CD4-positive, alpha-beta T cell treated with Interferon gamma for 1 hour (primary cell): ENCODE measurements at regions not wholly inside any gene's neighbourhood (a gene's known extent, or its start where the extent isn't known, plus 50 kb on each side); places are given as distances from the start of the nearest gene placed in this dataset.

Experiments used
- DNase-seq: peaks from one replicate; pipeline ENCODE4 v3.0.0-alpha.2; 2020

DNA sequence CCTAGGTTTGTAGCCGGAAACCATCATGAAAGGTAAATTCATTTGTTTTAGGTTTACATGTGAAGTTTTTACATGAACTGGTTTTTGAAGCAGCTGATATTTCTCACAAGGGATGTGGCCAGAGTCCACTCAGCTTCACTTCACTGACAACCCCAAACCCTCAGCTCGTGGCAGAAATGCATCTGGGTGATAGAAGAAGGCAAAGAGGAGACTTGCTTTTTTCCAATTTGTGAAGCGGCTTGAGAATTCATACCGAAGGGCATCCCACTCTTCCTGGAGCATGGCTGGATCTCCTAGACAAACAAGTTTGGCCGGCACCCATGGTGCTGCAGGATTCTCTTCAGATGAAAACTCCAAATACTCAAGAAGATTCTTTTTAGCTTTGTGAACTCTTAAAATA lies 392.8 kb upstream of the CNR1 start:
- no peak for DNase-seq

DNA sequence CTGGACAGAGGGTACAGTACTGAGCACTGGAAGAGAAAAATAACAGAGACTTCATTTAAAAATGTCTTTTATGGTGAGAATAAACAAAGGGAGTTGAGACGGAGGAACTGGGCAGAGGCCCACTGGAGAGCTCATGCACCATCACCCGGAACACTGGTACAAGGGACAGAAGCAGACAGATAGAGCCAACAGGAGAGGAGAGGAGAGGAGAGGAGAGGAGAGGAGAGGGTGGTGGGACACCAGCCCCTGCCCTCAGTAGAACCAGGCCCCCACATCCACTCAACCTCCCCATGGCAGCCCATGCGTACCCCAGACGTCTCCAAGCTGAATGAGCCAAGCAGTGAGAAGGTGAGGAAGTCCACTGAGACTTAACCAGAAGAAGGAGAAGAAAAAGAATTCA lies 390.5 kb upstream of the CNR1 start:
- no peak for DNase-seq

DNA sequence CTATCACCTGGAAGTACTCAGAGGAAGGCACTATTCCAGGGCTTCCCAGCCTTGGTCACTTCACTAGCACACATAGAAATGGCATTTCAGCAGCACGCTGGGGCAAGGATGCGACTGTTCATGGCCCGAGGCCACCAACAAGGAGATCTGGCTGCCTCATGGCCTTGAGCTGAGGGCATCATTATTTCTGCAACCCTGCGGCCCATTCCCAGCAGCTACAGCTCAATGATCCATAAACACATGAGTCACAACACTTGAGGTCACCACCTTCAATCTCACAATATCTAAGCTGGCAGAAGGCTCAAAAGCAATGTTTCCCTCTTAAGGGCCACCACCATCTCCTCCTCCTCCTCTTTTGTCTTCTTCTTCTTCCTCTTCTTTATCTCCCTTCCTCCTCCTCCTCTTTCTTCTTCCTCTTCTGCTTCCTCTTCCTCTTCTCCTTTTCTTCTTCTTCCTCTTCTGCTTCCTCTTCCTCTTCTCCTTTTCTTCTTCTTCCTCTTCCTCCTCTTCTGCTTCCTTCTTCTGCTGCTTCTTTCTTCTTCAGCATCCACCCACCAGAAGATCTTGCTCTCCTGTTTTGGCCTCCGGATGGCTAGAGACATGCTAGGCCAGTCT lies 382.9 kb upstream of the CNR1 start:
- no peak for DNase-seq

DNA sequence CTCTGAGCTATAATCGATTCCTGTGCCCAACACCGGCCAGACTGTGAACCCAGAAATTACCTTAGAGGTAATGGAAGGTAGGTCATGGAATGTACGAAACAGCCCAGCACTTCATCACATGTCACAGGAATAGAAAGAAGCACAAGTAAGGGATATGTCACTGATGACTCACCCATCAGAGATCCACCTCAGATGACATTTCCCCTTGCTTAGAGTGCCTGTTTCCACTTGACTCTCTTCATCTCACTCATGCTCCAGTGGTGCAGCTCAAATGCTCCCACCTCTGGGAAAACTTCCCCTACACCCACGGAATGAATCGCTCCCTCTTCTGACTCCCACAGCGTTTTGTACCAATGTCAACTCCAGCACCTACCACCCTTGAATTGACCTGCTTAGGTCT lies 381.6 kb upstream of the CNR1 start:
- no peak for DNase-seq

DNA sequence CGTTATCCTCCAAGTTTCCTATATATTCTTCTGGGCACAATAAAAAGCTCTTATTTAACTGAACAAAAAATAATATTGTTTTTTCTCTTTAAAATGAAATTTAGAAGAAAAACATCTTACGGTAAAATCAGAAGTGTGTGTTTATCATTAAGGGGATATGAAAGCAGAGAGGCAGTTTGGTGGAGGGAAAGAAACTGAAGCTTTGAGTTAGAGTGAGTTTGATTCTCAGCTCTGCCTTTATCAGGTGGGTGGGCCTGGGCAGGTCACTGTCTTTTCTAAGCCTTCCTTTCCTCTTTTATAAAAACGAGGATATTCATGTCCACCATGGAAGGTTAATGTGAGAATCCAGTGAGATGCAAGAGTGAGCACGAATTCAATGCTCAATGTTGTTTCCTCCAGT lies 379.8 kb upstream of the CNR1 start:
- DNase-seq: no peak

DNA sequence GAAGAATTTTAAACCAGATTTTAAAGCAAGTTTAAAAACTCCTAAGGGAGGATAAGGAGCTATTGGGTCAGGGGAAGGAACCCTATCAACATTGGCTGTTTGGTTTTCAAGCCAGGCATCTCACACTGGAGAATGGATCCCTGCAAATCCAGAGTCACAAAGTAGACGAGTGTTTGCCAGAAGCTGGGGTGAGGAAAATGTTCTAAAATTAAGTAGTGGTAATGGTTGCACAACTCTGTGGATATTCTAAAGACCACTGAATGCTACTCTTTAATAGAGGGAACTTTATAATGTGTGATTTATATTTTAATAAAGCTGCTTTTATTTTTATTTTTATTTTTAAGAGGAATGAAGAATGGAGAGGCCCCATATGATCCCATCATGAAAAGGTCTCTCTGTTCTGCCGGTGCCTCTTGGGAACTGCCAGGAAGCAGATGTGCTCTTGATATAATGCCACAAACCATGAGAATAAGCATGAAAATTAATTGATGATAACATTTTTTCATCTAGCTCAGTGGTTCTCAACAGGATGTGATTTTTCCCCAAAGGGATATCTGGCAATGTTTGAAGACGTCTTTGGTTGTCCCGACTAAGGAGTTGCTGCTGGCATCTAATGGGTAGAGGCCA lies 379.0 kb upstream of the CNR1 start:
- no peak for DNase-seq

DNA sequence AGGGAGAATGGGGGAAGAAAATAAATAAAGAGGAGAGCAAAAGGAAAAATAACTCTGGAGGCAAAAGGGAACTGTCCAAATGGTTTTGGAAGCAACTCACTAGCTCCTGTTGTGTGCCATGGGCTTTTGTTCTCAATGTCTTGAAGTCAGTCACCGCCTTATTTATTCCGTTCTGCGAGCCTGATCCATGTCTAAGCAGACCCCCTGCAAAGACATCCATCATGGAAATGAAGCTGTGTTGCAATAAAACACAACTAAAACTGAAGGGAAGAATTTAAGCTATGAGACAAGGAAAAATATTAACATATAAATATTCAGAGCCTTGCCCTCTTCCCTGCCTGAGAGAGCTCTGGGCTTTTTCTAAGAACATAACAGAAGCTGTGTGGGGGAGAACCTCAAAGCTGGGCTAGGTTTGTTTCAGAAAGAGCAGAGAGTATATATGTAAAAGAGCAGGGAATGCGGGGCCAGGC lies 373.2 kb upstream of the CNR1 start:
- no peak for DNase-seq

DNA sequence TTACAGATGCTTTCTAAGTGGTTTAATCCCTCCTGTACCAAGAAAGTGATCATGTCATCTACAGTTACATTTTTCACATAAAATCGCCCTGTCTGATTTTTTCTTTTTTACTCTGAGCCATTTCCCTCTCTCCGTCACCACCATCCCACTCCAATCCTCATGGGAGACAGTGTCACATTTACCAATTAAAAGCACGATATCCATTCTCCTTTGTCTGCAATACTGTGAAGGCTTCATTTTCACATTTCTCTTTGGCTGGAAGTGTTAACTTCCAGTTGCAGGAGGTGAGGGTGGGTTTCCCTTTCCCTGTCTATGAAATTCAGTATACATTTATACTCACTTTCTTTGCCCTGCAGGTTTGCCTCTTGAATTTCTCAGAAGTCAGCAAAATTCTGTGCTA lies 372.7 kb upstream of the CNR1 start:
- DNase-seq: no peak

DNA sequence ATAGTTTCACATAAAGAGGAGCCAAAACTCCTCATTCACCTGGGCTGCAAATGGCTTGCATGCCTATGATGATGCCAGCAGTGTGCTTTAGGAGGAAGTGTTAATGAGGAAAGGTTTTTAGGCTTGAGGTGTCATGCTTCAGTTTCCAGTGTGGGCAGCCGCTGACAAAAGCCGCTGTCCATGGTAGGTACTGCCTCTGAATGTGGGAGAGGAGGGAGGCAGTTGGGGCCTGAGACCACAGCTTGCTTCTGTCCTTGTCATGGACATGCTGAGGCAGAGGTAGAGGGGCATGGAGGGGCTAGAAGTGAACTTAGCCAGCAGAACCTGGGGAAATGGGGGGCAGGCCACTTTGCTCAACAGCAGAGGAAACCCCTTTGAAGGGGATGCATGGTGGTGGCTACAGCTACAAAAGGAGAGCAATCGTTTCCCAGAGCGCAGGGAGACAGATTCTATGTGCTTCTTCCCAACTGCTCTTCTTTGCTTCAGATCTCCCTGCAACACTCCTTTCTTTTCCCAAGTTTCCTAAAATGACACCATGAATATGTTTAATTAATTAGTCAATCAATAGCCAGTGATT lies 372.1 kb upstream of the CNR1 start:
- DNase-seq: no peak

DNA sequence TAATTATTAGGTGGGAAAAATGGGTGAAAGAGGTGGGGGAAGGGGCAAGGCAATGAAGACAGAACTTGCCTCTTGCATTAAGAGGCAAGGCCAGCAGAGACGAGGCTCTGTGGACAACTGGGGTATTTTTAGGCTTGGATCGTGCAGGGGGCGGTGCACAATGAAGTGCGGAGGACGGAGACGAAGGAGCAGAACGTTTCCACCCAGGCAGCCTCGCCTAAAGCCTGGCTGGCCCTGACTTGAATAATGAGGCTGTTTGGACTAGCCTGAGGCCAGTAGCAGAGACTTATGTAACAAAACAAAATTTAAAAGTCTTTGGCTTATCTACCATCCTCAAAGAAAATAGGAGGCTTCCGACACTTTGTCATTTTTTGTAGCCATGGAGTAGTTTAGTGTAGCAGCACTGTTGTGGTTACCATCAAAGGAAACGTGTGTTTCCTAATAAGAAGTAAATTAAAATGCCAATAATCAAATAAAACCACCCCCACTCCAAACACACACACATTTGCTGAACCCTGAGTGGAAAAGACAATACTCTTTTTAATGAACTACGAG lies 370.0 kb upstream of the CNR1 start:
- no peak for DNase-seq

DNA sequence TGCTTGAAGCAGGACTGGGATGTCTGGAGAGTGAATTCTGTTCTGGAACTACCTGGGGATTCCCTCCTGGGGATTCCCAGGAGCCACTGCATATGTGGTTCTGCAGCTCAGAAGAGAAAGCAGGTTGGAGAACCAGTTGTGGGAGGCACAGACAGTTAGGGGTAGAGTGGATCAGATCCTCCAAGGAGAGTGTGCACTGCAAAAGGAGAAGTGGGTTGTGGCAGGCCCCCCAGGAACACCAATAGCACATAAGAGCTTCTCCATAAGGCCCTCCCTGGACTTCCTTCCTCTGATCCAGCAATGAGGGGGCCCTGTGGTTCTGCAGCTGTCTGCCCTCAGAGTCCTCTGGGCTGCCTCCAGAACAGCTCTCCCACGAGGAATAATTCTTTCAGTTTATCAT lies 369.2 kb upstream of the CNR1 start:
- DNase-seq: no peak

DNA sequence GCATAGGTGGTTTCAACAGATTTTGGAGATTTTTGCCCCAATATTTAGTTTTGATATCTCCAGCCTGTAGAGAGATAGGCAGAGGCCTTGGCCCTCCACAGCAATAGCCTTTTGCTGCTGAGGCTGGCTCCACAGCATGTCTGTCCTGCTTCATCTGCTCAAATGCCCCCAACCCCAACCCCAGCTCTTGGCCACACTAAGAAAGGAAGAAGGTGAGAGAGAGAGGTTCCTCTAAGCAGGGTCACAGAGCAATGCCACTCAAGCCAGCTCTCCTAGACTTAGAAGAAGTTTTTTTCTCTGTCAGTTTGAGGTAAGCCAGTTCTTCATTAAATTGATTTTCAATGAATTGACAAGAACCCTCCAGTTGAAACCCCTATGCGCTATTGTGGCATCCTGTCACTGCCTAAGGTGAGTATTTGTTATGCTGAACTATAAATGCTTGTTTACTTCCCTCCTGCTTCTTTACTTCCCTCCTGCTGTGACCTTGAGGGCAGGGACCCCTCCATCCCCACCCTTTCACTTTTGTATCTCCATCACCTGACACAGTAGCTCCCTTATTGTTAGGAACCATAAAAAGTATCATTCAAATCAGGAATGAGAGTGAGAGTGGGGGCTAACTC lies 366.2 kb upstream of the CNR1 start:
- DNase-seq: no peak

DNA sequence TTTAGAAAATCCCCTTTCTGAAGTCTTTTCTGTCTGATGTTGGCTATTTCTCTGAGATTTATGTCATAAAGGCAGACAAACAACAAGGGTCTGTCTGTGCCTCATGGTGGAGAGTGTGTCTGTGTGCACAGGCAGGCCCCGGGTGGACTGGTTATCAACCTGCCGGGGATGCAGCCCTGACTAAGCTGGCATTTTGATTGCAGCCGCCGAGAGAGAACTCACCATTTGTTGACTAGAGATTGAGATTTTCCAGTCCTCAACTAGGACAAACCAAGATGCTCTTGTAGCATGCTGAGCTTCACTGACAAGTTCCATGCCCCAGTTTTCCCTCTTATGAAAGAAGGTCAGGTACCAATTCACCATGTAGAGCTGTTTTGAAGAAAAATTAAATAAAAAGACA lies 363.6 kb upstream of the CNR1 start:
- no peak for DNase-seq

DNA sequence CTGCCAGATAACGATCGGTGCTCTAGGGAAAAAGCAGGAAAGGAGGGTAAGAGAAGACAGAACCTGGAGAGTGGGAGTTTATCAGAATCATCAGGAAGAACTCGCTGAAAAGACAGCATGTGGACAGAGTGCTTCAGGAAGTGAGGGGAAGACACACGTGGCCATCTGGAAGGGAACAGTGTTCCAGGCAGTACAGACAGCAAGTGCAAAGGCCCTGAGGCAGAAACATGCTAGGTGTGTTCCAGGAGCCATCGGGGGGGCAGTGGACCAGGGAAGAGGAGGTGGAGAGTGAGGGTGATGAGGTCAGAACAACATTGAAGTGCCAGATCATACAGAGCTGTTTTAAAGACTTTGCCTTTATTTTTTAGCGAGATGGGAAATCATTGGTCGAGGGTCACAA lies 354.3 kb upstream of the CNR1 start:
- DNase-seq: no peak

DNA sequence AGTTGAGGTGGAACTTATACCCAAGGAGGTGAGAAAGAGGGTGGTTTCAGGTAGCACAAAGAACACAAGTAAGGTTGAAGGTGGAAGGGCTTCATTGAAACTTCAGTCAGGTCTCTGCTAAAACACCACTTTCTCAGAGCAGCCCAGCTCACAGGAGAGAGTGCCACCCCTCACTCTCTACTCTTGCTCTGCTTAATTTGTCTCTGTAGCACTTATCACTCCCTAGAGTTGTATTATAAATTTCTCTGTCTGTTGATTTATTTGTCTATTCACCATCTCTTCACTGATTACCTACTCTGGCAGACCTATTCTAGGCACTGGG lies 353.8 kb upstream of the CNR1 start:
- DNase-seq: no peak

DNA sequence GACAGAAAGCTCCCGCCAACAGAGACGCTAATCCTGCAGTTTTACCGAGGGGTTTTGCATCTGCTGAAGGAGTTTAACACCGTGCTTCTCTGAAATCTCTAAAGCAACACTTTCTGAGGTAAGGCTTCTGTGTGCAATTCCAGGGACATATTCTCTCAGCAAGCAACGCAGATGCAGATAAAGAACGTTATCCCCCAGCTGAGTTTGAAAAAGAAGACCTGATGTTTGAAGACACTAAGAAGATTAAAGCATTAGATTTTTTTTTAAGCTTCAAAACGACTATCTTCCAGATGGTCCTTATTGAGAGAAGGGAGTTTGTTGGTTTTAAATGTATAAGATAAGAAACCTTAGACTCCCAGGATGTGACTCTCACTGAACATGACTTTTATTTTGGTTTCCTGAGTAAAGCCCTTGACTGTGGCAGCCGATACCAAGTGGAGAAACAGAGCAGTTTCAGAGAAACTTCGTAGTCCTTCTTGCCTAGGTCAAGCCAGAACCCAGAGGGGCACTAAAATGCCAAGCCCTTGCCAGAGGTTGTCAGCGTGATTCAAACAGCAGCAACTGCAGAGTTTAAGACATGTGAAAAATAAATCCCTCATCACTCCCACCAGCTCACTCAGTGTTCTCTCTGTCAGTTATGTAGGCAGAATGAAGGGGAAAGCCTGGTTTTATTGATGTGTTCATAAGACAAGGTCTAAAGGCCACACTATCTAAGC lies 353.3 kb upstream of the CNR1 start:
- DNase-seq: no peak

DNA sequence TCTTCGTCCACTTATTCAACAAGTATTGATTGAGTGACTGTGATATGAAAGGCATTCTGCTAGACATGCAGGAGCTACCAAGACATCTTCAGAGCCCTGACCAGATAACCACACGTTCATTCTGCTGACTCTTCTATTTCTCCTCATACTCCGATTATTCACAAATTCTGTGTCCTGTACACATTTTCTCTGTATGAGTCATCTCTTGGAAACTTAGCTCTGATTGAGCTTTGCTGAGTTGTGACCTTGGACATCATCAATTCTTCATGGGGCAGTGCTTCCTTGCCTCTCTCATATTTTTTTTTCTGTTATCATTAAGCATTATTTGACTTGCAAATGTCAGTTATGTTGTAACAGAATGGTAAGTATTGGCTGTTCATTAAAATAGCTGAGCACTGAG lies 351.6 kb upstream of the CNR1 start:
- DNase-seq: no peak

DNA sequence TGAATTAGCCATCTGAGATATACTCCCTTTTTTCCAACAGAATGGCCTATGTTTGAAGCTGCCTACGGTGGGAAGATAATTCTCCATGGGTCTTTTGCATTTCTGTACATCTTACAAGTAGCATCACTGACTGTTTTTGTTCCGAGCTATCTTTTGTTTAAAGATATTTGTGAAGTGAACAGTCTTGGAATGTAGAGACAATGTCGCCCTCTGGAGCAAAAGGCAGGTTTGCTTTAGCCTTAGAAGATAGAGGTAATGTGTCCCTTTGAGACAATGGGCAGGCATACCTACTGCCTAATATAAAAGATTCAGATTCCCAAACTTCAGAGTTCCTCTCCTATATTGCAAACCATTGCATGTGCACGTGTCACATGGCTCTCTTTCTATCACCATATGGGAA lies 347.8 kb upstream of the CNR1 start:
- DNase-seq: no peak

DNA sequence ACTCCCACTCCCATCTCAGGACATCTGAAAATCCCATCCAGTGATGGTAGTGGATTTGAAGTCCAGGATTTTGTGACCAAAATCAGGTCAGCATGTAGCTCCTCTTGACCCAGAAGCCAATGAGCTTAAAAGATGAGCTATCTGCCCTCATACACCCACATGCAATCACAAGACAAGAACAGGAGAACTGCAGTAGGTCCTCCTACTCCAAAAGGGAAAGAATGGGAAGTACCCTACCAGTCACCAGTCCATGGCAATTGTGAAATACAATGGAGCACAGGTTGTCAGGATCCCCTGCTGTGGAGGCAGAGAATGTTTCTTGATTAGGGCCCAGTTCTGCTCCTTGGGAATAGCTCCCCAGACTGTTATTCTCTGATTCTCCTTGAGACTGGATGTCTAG lies 347.3 kb upstream of the CNR1 start:
- no peak for DNase-seq

DNA sequence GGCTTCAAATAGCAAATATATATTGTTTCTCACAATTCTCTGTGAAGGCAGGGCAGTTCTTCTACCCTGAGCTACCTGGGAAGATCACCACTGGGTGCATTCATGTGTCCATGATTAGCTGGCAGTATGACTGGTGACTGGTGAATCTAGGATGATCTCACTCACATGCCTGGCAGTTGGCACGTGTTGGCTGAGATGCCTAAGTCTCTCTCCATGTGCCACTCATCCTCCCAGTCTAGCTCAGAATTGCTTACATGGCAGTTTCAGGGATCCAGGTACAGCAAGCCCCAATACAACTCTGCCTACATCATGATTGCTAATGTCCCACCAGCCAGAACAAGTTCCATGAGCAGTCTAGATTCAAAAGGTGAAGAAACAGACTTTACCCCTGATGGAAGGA lies 346.8 kb upstream of the CNR1 start:
- DNase-seq: no peak

DNA sequence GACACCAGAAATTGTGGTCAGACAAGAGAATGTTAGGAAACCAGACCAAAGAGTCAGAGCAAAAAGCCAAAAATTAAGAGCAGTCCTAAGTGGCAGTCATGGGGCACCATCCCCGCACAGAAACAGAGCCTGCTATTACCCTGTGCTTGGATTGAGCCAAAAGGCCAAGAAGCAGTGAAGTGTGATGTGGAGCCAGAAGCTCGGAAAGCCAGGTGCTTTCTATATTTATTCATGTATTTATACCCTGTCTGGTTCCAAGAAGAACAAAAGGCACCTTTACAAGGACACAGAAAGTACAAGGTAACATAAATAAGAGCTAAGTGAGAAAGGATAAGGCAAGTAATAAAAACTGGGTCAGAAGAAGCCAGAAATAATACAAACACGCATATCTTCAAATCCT lies 336.2 kb upstream of the CNR1 start:
- no peak for DNase-seq

DNA sequence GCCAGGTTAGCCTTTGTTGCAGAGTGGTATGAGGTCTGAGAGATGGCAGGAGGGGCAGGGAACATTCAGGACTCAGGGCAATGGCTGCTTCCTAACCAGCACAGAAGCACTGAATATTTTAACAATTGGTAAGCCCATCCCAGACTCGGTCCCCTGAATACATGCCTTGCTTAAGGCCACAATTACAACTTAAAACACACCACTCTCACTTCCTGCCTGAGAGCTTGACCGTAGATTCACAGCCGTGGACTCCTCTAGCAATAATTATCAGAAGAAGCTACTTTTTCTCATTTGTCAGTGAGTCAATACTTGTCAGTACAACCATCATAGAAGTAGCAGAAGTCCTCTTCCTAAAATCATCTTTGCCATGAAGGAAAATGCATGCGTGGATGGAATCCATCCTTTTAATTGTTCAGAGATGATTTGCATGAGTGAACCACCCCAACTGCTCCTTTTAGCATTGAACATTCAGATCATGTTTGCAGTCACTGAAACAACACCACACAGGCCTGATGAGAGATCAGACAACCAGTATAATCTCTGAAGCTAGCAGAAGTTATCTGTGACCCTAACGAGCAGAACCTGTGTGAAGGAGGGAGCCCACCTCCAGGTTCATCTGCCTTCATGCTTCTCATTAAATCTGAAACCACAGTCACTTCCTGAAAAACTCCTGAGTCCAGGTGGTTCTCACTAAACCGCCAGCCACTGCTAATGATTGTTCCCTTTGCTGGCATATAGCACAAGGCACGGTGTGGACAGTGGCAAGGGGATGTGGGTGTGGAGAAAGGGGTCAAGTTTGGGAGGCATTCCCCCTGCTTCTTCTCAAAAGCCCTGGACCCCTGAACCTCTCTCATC lies 333.9 kb upstream of the CNR1 start:
- DNase-seq: no peak

DNA sequence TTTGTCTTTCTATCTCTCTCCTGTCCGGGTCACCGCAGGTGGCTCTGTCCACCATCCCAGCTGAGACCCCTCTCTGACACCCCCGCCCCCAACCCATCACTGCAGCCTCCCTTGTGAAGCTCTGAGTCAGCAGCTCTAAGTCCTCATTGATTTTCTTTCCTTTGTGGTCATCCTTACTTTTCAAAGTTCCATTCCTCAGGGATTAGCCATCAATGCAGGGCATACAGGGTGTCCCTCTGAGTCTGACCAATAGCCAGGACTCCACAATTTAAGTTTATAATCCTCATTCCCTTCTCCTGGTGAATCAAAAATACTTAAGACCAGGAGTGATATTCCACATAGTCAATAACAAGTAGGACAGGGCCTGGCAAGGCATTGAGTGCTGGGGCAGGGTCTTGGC lies 333.3 kb upstream of the CNR1 start:
- no peak for DNase-seq
